ENCODE measurements at regions not wholly inside any gene's neighbourhood (a gene's known extent, or its start where the extent isn't known, plus 50 kb on each side); places are given as distances from the start of the nearest gene placed in this dataset.

DNA sequence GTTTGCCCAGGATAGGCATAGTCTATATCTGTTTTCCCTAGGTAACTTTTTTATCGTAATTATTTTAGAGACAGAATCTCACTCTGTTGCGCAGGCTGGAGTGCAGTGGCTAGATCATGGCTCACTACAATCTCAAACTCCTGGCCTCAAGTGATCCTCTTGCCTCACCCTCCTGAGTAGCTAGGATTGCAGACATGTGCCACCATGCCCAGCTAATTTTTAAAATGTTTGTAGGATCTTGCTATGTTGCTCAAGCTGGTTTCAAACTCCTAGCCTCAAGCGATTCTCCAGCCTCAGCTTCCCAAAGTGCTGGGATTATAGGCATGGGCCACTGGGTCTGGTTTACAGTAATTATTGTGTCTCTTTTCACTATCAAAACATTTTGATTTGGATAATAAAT lies 58.6 kb upstream of the SOX13 start:
- no peak for TF ChIP-seq TAF1 (IDR thresholded peaks at IDR 0.05; ENCODE audit: low read depth)
- no peak for TF ChIP-seq CEBPB (IDR thresholded peaks at IDR 0.05)
- TF ChIP-seq, protein P1, sequence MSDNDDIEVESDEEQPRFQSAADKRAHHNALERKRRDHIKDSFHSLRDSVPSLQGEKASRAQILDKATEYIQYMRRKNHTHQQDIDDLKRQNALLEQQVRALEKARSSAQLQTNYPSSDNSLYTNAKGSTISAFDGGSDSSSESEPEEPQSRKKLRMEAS (IDR thresholded peaks at IDR 0.05) = no peak
- TF ChIP-seq, protein P2, sequence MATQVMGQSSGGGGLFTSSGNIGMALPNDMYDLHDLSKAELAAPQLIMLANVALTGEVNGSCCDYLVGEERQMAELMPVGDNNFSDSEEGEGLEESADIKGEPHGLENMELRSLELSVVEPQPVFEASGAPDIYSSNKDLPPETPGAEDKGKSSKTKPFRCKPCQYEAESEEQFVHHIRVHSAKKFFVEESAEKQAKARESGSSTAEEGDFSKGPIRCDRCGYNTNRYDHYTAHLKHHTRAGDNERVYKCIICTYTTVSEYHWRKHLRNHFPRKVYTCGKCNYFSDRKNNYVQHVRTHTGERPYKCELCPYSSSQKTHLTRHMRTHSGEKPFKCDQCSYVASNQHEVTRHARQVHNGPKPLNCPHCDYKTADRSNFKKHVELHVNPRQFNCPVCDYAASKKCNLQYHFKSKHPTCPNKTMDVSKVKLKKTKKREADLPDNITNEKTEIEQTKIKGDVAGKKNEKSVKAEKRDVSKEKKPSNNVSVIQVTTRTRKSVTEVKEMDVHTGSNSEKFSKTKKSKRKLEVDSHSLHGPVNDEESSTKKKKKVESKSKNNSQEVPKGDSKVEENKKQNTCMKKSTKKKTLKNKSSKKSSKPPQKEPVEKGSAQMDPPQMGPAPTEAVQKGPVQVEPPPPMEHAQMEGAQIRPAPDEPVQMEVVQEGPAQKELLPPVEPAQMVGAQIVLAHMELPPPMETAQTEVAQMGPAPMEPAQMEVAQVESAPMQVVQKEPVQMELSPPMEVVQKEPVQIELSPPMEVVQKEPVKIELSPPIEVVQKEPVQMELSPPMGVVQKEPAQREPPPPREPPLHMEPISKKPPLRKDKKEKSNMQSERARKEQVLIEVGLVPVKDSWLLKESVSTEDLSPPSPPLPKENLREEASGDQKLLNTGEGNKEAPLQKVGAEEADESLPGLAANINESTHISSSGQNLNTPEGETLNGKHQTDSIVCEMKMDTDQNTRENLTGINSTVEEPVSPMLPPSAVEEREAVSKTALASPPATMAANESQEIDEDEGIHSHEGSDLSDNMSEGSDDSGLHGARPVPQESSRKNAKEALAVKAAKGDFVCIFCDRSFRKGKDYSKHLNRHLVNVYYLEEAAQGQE (IDR thresholded peaks at IDR 0.05; ENCODE audit: low read depth) = no peak
- TF ChIP-seq, protein P3, sequence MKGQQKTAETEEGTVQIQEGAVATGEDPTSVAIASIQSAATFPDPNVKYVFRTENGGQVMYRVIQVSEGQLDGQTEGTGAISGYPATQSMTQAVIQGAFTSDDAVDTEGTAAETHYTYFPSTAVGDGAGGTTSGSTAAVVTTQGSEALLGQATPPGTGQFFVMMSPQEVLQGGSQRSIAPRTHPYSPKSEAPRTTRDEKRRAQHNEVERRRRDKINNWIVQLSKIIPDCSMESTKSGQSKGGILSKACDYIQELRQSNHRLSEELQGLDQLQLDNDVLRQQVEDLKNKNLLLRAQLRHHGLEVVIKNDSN (IDR thresholded peaks at IDR 0.05) = no peak

Data from Ishikawa (cell line).